HG03432 (cell line): ENCODE measurements at regions not wholly inside any gene's neighbourhood (a gene's known extent, or its start where the extent isn't known, plus 50 kb on each side); places are given as distances from the start of the nearest gene placed in this dataset.
"Not testable (repeated sequence)": the region's sequence is repeated elsewhere in the genome, so short reads cannot be mapped to it uniquely, and the experiment has no call there.

Source experiments
- ATAC-seq: cut with Tn5 transposase; IDR thresholded peaks from one replicate; pipeline ENCODE4 v1.9.1; 2021; ENCODE audit warnings: mild to moderate bottlenecking, moderate library complexity; ENCODE audit not compliant: unreplicated experiment

DNA sequence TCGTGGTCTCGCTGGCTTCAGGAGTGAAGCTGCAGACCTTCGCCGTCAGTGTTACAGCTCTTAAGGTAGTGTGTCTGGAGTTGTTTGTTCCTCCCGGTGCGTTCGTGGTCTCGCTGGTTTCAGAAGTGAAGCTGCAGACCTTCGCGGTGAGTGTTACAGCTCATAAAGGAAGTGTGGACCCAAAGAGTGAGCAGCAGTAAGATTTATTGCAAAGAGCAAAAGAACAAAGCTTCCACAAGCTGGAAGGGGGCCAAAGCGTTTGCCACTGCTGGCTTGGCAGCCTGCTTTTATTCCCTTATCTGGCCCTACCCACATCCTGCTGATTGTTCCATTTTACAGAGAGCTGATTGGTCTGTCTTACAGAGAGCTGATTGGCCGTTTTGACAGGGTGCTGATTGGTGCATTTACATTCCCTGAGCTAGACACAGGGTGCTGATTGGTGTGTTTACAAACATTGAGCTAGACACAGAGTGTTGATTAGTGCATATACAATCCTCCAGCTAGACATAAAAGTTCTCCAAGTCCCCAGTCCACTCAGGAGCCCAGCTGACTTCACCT is 1256.0 kb downstream of the STIM2 start:
- ATAC-seq, result not testable (repeated sequence)

DNA sequence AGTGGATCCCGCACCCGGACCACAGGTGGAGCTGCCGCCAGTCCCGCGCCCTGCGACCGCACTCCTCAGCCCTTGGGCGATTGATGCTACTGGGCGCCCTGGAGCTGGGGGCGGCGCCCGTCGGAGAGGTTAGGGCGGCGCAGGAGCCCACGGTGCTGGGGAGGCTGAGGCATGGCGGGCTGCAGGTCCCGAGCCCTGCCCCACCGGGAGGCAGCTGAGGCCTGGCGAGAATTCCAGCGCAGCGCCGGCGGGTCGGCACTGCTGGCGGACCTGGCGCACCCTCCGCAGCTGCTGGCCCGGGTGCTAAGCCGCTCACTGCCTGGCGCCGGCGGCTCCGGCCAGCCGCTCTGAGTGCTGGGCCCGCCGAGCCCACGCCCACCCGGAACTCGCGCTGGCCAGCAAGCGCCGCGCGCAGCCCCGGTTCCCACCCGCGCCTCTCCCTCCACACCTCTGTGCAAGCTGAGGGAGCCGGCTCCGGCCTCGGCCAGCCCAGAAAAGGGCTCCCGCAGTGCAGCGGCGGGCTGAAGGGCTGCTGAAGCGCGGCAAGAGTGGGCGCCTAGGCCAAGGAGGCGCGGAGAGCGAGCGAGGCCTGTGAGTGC is 1256.5 kb downstream of the STIM2 start:
- no peak for ATAC-seq

DNA sequence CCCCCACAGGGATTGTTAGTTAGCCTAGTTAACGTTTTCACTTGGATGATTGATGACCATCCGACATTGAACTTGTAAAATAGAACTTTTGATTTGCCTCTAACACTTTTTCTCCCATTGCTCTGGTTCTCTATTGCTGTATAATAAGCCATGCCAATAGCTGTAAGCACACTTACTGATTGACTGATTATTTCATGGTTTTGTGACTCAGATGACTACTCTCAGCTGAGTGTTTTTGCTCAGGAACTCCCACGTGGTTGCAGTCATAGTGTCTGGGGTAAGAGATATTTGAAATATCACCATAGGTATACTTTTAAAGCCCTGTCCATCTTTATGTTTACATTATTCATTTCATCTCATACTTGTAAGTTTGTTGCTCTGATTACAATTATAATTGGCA is 1285.5 kb downstream of the STIM2 start:
- ATAC-seq, result no peak

DNA sequence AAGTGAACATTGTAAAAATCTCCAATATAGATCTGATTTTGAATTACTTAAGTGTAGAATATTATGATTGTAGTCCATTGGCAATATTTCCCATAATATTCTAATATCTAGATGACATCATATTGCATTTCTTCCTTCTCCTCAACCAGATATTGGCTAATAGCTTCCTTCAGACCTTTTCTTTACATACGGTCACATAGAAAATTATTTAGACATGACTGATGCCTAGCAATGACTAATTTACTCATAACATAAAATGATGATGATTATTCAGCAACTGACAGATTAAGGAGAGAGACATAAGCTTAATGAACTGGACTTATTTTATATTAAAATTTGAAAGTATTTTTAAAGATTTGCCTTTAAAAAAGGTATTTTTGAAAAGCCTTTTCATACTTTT is 1287.6 kb downstream of the STIM2 start:
- no peak for ATAC-seq

DNA sequence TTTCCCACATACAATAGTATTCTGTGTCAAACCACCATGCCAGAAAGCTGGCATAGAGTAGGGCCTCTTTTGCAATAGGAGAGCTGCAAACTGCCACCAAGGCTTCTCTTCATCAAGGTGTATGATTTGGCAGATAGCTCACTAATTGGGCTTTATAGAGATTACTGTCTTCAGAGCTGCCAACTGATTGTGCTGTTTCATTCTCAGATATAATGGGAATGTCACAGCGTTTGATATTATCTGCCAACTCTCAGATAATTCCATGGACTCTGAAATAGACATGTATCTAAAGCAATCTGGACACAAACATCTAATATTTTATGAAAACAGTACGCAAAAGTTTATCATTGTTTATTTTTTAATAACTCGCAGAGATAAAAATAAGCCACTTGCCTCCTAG is 1289.1 kb downstream of the STIM2 start:
- no peak for ATAC-seq

DNA sequence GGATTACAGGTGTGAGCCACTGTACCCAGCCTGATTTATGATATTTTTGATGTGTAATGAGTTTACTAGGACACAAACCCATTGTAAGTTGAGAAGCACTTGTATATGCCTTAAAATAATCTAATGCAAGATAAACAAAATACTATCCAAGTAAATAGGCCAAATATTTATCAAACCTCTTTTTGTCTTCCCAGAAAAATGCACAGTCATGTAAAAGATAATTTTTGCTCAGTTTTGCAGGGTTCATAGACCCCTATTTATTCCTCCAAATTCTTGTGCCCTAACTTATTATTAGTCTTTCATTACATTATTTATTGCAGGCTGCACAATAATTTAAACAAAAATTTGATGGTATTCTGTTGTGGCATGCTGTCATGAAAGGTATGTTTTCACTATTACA is 1290.7 kb downstream of the STIM2 start:
- ATAC-seq, result no peak

DNA sequence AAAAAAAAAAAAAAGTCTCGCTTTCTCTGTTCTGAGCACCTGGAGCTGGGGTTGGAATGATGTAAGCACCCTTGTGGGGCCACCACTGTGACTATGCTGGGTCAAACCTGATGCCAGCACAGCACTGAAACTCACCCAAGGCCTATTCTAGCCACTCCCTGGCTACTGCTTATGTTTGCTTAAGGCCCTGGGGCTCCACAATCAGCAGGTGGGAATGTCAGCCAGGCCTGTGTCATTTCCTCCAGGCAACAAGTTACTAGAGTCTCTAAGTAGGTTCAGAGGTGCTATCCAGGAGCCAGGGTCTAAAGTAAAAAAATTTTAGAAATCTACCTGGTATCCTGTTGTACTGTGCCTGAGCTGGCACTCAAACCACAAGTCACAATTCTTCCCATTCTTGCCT is 1306.8 kb downstream of the STIM2 start:
- no peak for ATAC-seq

DNA sequence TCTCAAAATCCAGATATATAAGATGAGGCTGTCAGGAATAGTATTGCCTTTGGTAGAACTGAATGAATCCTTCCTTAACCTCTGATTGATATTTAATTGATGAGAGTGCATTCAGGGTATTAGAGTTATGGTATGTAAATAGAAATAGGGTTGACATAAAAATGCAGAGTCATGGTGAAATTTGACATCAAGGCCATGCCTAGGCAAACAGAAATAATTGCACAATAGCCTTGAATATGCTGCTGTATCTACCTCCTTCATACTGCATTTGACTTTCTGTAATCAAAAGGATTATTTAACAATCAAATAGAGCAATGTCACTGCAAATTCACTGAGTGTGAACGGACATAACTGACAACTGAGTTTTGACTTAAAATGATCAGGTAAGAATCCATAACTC is 1316.3 kb downstream of the STIM2 start:
- no peak for ATAC-seq

DNA sequence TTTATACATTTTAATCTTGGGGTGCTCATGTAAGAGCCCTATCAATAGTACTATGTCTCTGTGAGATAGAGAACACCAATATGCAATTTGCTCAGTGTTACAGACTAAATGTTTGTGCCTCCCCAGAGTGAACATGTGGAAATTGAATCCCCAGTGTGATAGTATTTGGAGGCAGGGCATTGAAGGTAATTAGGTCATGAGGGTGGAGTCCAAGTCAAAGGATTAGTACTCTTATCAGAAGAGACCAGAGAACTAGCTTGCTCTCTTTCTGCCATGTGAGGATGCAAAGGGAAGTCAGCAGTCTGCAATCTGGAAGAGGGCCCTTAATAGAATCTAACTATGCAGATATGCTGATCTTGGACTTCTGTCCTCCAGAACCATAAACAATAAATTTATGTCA is 1317.0 kb downstream of the STIM2 start:
- no peak for ATAC-seq

DNA sequence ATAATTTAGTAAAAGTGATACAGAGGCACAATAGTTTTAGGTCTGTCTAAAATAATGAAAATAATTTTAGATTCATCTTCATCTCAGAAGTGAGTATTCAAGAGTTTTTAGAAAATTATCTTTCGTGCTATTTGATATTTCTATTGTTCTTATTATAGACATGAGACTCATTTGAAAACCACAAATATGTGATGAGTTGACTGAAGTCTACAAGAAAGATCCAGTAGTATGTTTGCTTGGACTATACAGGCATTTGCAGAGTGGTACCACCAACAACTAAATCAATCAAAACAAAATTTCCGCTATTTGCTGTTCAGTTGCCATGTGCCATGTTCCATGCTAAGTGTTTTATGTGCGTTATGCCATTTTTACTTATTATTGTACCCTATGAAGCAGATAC is 1318.5 kb downstream of the STIM2 start:
- ATAC-seq, result no peak

DNA sequence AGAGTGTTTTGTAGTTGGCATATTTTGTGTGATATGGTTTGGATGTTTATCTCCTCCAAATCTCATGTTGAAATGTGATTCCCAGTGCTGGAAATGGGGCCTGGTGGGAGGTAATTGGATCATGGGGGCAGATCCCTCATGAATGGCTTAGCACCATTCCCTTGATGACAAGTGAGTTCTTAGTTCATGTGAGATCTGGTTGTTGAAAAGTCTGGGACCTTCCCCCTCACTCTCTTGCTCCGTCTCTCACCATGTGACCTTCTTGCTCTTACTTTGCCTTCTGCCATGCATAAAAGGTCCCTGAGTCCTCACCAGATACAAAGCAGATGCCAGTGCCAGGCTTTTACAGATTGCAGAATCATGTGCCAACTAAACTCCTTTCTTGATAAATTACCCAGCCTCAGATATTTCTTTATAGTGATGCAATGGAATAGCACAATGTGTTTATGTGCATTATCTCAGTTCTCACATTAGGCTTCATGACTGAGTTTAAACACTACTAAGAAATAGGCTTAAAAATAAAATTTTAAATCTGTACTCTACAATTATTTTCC is 1348.8 kb downstream of the STIM2 start:
- no peak for ATAC-seq

DNA sequence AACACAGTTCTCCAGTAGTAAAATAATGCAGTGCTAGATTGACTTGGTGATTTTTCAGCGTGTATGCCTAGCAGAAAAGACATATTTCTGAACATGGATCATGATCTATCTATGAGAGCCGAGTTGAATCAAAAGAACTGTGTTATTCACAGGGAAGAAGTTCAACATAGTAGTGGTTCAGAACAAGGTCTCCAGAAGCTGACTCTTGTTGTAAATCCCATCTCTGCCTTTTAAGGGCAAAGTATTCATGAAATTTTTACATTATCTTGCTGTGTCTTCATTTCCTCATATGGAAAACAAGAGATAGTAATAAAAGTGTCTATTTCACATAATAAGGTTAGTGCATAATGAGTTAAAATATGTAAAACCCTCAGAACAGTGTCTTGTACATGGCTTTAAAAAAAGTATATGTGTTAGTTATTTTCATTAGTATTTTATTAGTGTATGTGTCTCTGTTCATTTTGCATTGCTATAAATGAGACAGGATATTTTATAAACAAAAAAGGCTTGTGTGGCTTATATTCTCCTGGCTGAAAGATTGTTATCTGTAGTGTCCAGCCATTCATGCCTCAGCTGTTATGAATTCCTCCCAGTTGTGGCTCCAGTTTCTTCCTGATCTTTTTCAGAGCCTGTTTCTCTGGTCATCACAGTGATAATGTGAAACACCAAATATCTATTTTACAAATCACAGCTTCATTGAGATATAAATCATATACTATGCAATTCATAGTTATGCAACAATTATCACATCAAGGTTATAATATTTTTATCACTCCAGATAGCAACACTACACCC is 1351.2 kb downstream of the STIM2 start:
- no peak for ATAC-seq

DNA sequence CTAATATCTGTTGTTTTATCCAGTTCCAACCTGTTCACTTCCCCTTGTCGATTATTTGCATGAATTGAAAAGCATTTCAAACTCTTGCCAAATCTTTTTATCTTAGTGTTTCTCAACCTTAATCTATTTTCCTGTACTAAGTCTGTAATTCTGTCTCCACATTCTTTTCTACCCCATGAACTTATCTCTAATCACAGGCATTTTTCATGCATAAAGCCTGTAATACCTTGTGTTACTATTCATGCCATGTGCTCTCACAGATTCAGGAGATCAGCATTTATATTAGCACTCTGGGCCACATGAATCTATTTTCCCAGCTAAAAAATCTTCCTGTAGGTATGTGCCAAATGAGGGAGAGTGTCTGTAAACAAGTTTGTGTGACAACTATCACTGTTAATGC is 1360.9 kb downstream of the STIM2 start:
- ATAC-seq, result no peak

DNA sequence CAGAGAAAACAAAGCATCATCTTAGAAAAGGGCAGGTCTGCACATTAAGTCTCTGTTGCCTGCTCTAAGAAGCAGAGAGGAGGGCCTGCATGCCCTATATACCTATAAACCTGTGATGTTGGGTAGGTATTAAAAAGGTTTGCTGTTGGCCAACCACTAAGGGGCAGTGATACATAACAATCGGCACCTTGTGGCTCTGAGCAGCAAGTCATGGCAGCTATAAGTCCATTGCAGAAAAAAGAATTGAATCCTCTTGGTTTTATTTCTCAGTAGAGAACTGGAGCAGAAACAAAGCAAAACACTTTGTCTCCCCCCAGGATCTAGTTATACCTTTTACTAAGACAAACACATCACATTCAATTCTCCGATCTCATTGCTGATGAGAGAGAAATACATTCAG is 1364.4 kb downstream of the STIM2 start:
- no peak for ATAC-seq

DNA sequence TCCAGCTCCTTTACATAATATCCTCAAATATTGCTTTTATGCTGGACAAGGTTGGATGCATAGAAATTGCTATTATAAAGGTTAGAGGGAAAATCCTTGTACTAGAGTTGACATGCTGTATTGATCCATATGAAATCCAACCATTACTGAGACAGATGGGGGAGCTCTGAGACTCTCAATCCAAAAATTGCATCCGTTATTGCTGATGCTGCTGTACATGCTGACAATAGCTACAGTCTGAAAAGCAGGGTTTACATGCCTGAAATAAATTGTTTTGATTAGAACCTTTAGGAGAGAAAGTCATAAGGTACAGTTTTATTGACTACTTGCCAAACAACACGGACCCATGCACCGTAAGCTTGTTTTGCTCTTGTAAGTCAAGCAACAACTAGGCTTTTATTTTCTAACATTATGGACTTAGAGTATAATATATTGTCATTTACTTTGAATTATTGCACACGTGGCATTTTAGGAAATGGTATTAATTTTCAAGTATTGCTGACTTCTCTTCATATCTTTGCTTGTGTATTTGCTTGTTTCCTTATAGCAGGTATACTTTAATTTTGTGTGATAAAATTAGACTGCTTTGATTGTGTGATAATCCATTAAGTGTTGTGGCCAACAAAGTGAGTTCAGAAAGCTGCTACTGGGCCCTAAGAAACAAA is 1365.2 kb downstream of the STIM2 start:
- no peak for ATAC-seq

DNA sequence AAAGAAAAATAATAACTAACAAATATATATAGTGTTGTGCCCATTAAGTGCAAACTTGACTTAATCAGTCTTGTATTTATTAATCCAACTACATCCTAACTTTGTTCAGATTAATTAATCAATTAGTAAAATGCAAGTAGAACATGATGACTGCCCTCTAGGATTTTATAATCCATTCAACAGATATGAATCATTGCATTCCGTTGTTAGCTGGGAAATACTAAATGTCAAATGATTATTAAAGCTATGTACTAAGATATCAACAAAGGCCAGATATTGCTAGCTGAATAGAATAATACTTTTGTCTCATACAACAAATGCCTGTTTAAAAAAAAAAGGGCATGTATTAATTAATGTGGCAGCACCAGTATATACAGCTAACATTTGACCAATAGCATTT is 1366.3 kb downstream of the STIM2 start:
- no peak for ATAC-seq

DNA sequence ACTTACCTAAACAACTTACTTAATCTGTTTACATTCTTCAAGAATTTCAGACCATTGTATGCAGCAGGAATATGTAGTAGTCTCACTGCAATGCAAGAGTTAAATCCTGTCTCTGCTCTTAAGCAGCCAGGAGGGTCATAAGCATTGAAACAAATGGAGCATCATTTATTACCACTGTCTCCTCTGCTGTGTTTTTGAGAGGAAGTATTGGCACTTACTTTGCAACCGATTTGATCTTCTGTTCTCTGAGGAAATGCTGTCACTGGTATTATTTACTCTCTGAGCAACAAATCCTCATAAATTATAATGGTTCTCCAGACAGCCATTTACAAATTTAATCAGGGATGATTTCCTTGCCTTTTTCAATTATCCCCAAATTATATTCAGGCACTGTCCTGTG is 1367.1 kb downstream of the STIM2 start:
- no peak for ATAC-seq

DNA sequence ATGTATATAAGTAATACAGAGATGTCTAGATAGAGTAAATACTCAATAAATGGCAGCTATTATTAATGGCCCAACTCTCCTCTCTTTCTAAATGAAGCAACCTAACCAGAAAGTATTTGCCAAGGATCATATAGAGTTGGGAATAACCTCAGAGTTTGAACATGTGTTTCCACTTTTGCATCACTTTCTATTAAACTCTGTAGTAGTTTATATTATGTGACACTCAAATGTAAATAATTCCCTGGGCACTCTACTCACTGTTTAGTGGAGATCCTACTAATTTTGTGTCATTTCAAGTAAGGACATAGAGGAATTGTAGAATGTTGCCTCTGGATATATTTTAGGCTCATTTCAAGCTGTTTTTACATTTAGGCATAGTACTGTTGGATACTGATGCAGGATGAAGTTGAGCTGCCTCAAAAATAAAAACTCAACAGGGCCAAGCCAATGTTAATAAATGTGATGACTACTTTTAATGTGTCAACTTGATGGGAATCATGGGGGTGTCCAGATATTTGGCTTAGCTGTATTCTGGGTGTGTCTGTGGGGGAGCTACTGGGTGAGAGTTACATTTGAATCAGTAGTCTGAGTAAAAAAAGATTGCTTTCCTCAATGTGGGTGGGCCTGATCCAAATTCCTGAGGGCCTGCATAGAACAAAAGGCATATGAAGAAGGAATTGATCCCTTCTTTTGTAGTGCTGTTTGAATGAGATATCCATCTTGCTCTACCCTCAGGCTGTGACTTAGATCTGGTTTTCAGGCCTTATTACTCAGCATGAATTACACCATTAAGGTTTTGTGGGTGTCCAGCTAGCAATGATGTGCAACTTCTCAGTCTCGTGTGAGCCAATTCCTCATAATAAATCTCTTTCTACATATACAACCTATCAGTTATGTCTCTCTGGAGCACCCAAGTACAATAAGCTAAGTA is 1368.2 kb downstream of the STIM2 start:
- no peak for ATAC-seq

DNA sequence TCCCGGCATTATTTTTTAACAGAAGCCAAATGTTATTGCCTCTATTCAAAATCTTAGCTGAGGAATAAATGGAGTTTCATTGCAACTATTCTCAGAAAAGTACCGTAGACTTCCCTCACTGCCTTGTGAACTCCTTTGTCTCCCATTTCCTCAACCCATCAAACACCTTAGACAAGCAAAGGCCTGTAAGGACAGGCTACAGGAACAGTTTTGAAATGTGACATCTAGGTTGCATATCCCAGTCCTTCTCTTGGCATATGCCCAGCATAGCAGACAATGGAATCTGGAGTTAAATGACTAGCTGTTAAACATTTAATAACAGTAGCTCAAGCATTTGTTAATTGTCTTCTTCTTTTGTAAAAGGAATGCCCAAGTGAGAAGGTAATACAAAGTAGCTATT is 1371.7 kb downstream of the STIM2 start:
- no peak for ATAC-seq

DNA sequence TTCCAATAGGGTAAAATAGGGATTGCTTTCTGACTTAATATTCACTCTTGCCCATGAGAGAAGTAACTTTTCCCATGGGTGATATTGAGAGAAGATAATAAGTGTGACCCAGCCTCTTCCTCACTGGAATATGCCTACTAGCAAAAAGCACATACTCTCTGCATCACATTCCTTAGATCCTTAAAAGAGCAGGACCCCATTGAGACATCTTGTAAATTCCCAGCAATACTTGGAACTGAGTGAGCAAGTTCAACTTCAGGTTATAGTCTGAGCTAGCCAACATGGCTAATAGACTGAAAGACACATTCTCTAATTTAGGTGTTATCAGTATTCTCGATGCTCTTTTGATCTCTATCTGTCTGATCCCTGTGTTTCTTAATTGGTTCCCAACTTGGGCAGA is 1372.3 kb downstream of the STIM2 start:
- ATAC-seq, result no peak

DNA sequence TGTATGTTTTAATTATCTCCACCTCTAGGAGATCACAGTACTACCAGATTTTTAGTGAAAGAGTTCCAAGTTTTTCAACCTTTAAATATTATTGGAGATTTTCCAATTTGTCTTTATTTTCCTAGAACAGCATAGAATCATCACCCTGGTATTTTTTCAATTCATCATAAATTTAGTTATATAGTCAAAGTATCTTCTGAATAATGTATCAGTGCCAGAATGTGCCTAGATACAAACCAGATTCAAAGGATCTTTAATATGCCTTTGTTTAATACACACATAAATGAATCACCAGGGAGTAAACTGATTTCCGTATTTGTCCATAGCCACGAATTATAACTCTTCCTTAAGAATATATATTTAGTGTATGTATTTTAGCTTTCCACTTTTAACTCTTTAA is 1373.1 kb downstream of the STIM2 start:
- ATAC-seq, result no peak
